HG03342 (cell line): ENCODE measurements at regions not wholly inside any gene's neighbourhood (a gene's known extent, or its start where the extent isn't known, plus 50 kb on each side); places are given as distances from the start of the nearest gene placed in this dataset.
"Not testable (repeated sequence)": the region's sequence is repeated elsewhere in the genome, so short reads cannot be mapped to it uniquely, and the experiment has no call there.

Experiments
- ATAC-seq: cut with Tn5 transposase; IDR thresholded peaks from one replicate; pipeline ENCODE4 v1.9.1; 2021; ENCODE audit warnings: mild to moderate bottlenecking, moderate library complexity; ENCODE audit not compliant: unreplicated experiment

- no peak for ATAC-seq
These were observed 136.1 kb upstream of the WDFY3 start for GRCh38 chr4:85102606-85103005.

GRCh38 chr4:85106166-85106565, 139.7 kb upstream of the WDFY3 start:
- no peak for ATAC-seq

- ATAC-seq: no peak
These were observed 140.4 kb upstream of the WDFY3 start for GRCh38 chr4:85106805-85107336.

- ATAC-seq: no peak
These were observed 141.1 kb upstream of the WDFY3 start for GRCh38 chr4:85107553-85107952.

- no peak for ATAC-seq
These were observed 147.2 kb upstream of the WDFY3 start for GRCh38 chr4:85113706-85114105.

- no peak for ATAC-seq
These were observed 148.0 kb upstream of the WDFY3 start for GRCh38 chr4:85114526-85114925.

GRCh38 chr4:85116008-85116407, 149.5 kb upstream of the WDFY3 start:
- ATAC-seq: no peak

- no peak for ATAC-seq
These were observed 159.2 kb upstream of the WDFY3 start for GRCh38 chr4:85125688-85126087.

GRCh38 chr4:85126991-85127591, 160.6 kb upstream of the WDFY3 start:
- ATAC-seq: no peak

- ATAC-seq: peak; percentile 98
These were observed 161.2 kb upstream of the WDFY3 start for GRCh38 chr4:85127653-85128052.

GRCh38 chr4:85128246-85129204, 162.0 kb upstream of the WDFY3 start:
- ATAC-seq: no peak

- ATAC-seq: not testable (repeated sequence)
These were observed 163.1 kb upstream of the WDFY3 start for GRCh38 chr4:85129354-85130125.

GRCh38 chr4:85132117-85132516, 165.6 kb upstream of the WDFY3 start:
- no peak for ATAC-seq

- ATAC-seq: no peak
These were observed 166.1 kb upstream of the WDFY3 start for GRCh38 chr4:85132570-85132969.

GRCh38 chr4:85139749-85140148, 173.3 kb upstream of the WDFY3 start:
- ATAC-seq: not testable (repeated sequence)

- ATAC-seq: no peak
These were observed 176.0 kb upstream of the WDFY3 start for GRCh38 chr4:85142451-85142850.

GRCh38 chr4:85147481-85148076, 181.1 kb upstream of the WDFY3 start:
- ATAC-seq: peak; percentile 92

- ATAC-seq: no peak
These were observed 183.2 kb upstream of the WDFY3 start for GRCh38 chr4:85149676-85150075.

- ATAC-seq: no peak
These were observed 184.9 kb upstream of the WDFY3 start for GRCh38 chr4:85151371-85151770.

GRCh38 chr4:85151786-85152185, 185.3 kb upstream of the WDFY3 start:
- ATAC-seq: no peak

GRCh38 chr4:85152480-85152879, 186.0 kb upstream of the WDFY3 start:
- no peak for ATAC-seq
